GM12872 (cell line): ENCODE measurements at regions not wholly inside any gene's neighbourhood (a gene's known extent, or its start where the extent isn't known, plus 50 kb on each side); places are given as distances from the start of the nearest gene placed in this dataset.

Source experiments
- TF ChIP-seq, protein P1 (sequence below): IDR thresholded peaks from 3 replicates; pipeline ENCODE4 v1.5.1; 2011; ENCODE audit warnings: low read depth, mild to moderate bottlenecking, low read length, moderate library complexity; ENCODE audit not compliant: insufficient read depth

DNA sequence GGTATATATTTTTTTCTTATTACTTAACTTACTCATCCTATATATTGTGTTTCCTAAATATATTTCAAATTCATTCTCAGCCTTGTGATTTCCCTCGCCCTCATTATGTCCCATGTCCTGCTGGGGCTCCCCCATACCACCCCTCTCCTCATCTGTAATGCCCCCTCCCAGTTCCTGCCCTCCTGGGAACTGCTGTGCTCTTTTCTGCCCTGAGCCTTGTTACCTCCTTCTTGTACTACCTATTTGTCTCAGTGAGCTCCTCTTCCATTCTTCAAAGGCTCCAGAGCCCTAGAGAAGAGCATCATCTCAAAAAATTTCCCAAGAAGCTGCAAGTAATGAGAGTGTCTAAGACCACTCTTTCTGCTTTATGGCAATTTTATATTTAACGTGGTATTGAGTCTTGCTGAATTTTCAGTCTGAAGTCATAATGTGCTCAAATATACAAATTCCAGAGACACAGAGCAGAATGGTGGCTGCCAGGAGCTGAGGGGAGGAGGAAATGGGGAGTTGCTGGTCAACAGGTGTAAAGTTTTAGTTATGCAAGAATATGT, 66.5 kb upstream of the TOP3B start:
- TF ChIP-seq, protein P1, sequence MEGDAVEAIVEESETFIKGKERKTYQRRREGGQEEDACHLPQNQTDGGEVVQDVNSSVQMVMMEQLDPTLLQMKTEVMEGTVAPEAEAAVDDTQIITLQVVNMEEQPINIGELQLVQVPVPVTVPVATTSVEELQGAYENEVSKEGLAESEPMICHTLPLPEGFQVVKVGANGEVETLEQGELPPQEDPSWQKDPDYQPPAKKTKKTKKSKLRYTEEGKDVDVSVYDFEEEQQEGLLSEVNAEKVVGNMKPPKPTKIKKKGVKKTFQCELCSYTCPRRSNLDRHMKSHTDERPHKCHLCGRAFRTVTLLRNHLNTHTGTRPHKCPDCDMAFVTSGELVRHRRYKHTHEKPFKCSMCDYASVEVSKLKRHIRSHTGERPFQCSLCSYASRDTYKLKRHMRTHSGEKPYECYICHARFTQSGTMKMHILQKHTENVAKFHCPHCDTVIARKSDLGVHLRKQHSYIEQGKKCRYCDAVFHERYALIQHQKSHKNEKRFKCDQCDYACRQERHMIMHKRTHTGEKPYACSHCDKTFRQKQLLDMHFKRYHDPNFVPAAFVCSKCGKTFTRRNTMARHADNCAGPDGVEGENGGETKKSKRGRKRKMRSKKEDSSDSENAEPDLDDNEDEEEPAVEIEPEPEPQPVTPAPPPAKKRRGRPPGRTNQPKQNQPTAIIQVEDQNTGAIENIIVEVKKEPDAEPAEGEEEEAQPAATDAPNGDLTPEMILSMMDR, result no peak

DNA sequence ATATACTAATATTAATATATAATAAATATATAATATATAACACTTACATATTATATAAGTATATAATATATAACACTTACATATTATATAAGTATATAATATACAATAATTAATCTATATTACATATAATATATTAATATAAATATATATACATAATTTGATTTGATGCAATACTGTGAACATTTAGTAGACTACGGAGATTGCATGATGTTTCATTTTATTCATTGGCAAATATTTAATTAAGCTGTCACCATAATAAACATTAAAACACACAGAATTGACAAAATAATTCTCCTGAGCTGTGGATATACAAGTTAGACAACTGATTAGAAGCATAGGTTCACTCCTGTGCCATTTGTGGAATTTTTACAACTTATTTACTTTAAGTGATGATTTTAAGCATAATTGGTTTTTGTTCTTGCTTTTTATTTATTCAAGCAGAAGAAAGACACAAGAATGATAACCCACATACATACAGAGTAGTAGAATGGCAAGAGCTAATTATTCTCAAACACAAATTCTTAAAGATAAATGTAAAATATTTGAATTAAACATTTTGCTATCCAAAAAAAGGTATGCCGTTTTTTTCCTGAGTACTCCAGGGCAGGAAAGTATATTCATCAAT, 65.8 kb upstream of the TOP3B start:
- TF ChIP-seq, protein P1, result no peak

DNA sequence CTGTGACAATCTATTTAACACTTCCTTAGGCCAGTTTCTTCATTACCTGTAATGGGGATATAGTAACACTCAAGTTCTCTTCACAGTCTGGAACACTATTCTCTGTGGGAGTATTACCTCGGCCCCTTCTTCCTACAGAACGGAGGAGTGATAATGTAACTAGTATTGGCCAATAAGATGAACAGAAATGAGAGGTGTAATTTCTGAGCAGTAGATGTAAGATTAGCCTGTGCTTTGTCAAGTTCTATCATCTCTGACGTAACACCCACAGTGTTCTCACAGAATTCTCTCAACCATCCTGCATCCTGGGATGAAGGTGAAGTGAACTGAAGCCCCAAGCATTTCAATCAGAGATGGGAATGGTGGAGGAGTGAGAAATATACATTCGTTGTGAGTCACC, 65.2 kb upstream of the TOP3B start:
- TF ChIP-seq, protein P1, result no peak

DNA sequence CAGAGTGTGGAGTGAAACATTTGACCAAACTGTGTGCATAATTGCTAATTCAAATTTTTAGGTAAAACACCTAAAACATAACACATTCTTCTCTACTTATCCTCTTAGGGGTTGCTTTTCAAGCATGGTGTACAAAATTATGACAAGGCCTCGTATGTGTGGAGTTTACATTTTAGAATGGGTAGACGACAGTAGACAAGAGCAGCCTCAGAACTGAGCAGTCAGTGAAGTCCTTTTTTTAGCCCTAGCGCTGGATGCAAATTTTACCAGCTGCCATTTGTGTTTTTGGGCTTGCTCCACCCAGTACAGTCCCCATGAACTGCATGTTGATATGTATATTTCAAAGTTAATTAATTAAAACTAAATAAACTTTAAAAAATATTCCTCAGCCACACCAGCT, 64.7 kb upstream of the TOP3B start:
- TF ChIP-seq, protein P1, result no peak

DNA sequence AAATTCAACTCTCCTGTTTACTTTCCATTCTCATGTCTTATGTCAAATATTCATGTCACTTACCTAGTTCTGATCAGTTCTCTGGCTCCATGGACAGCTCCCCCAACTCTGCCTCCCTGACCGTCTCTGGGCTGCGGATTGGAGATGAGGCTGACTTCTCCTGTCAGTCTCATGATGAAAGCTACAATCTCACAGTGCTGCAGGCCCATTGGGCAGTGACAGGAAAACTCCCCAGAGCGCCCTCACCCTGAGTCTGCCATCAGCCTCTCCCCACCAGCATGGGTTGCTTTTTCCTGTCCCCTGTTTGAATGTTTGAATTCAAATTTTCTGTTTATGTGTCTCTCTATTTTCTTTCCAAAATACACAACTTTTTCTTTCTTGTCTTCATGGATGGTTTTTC, 63.8 kb upstream of the TOP3B start:
- TF ChIP-seq, protein P1, result no peak

DNA sequence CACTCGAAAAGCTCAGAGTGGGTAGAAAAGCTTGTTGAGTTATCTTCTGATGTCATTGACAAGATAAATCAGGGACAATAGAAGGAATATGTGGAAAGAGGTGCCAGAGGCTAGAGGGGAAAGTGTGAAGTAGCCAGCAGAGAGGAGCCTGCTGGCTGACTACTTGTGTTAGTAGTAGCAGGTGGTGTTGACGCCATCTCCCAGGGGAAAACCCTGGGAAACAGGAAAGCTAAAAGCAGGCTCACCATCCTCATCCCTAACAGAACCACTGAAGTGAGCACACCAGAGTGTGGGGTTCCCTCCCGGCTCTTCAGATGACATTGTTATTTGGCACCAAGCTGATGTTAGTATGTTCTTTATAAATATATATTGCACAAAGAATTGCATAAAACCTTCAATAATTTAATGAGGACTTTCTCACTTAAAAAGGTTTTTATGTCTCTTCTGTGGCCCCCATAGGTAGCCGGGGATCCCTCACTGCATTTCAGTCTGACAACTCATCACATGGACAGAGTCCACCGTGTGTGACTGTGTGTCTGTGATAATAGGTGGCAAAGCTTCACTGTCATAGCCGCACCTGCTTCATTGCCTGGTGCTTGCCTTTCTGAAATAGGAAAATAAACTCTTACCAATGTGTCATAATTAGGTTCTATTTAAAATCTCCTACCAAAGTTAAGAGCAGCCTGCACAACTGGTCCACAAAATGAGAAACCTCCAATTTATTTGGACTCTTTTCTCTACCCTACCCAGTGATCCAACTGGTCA, 63.2 kb upstream of the TOP3B start:
- TF ChIP-seq, protein P1, result no peak

DNA sequence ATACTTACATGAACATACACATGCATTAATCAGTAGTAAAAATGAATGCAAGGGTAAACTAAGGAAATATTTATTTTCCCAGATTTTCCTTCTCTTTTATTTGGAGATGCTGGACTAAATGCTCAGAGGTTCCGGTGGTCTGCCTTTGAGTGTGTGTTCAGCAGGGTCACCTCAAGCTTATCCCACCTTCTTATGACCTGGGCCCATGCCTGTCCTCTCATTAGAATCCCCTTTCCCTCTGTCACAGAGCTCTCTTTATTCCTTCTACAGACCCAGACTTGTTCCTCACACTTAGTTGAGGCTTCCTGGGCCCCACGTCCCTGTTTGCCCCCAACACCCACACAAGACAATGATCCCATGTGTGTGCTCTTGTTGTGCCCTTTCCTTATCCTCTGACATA, 61.6 kb upstream of the TOP3B start:
- TF ChIP-seq, protein P1, result no peak
